HepG2 (cell line): ENCODE measurements at regions not wholly inside any gene's neighbourhood (a gene's known extent, or its start where the extent isn't known, plus 50 kb on each side); places are given as distances from the start of the nearest gene placed in this dataset.

Experiments
- AFF4 ChIP-seq: sonication (generic); formaldehyde crosslinking; IDR thresholded peaks from 2 replicates; pipeline ENCODE4 v1.4.0; 2020; ENCODE audit warnings: missing genetic modification reagents
- E2F5 ChIP-seq: sonication (generic); formaldehyde crosslinking; conservative IDR thresholded peaks from 2 replicates; pipeline ENCODE4 v1.4.0; 2020; ENCODE audit warnings: missing genetic modification reagents
- ETV5 ChIP-seq: IDR thresholded peaks from 2 replicates; pipeline ENCODE4 v1.6.1; 2018; ENCODE audit warnings: missing biosample characterization, missing genetic modification reagents, inconsistent platforms, borderline replicate concordance
- ETV6 ChIP-seq: sonication (generic); formaldehyde crosslinking; conservative IDR thresholded peaks from 2 replicates; pipeline ENCODE4 v1.4.0; 2020; ENCODE audit warnings: missing genetic modification reagents
- FUBP1 ChIP-seq: sonication (generic); formaldehyde crosslinking; IDR thresholded peaks from 2 replicates; pipeline ENCODE4 v1.5.1; 2020; ENCODE audit warnings: missing genetic modification reagents, mild to moderate bottlenecking, borderline replicate concordance
- HCFC1 ChIP-seq: fragments of 150-350 bp; IDR thresholded peaks from 2 replicates; pipeline ENCODE4 v1.6.1; 2014; ENCODE audit warnings: low read depth, low read length
- HES4 ChIP-seq: sonication (generic); formaldehyde crosslinking; IDR thresholded peaks from 2 replicates; pipeline ENCODE4 v1.9.0; 2021; ENCODE audit warnings: mild to moderate bottlenecking, missing genetic modification reagents, borderline replicate concordance
- KDM4B ChIP-seq: sonication (generic); formaldehyde crosslinking; IDR thresholded peaks from 2 replicates; pipeline ENCODE4 v1.4.0; 2020; ENCODE audit warnings: missing genetic modification reagents
- MED13 ChIP-seq: sonication (generic); formaldehyde crosslinking; IDR thresholded peaks from 2 replicates; pipeline ENCODE4 v1.5.0; 2020; ENCODE audit warnings: missing genetic modification reagents
- MXI1 ChIP-seq: IDR thresholded peaks from 3 replicates; pipeline ENCODE4 v1.6.1; 2012; ENCODE audit warnings: low read depth, low read length, inconsistent platforms, borderline replicate concordance
- MZF1 ChIP-seq: sonication (generic); formaldehyde crosslinking; IDR thresholded peaks from 2 replicates; pipeline ENCODE4 v1.8.1; 2023; ENCODE audit warnings: mild to moderate bottlenecking, missing genetic modification reagents, borderline replicate concordance
- NFRKB ChIP-seq: fragments of 450-650 bp; IDR thresholded peaks from 2 replicates; pipeline ENCODE4 v1.6.1; 2017
- PRDM4 ChIP-seq: sonication (generic); formaldehyde crosslinking; IDR thresholded peaks from 2 replicates; pipeline ENCODE4 v1.9.0; 2021; ENCODE audit warnings: missing genetic modification reagents, borderline replicate concordance
- RFX3 ChIP-seq: IDR thresholded peaks from 2 replicates; pipeline ENCODE4 v1.6.1; 2016; ENCODE audit warnings: missing biosample characterization, missing genetic modification reagents
- RNF2 ChIP-seq: fragments of 450-650 bp; conservative IDR thresholded peaks from 2 replicates; pipeline ENCODE4 v1.6.1; 2016; ENCODE audit warnings: low read depth
- TBX2 ChIP-seq: sonication (generic); formaldehyde crosslinking; IDR thresholded peaks from 2 replicates; pipeline ENCODE4 v1.5.0; 2020; ENCODE audit warnings: missing genetic modification reagents, mild to moderate bottlenecking, borderline replicate concordance
- ZNF136 ChIP-seq: sonication (generic); formaldehyde crosslinking; IDR thresholded peaks from 2 replicates; pipeline ENCODE4 v1.8.1; 2022; ENCODE audit warnings: low read depth, mild to moderate bottlenecking, moderate library complexity, missing genetic modification reagents
- ZNF180 ChIP-seq: sonication (generic); formaldehyde crosslinking; IDR thresholded peaks from 2 replicates; pipeline ENCODE4 v1.4.0; 2020; ENCODE audit warnings: low read depth, missing genetic modification reagents, borderline replicate concordance
- ZNF264 ChIP-seq: sonication (generic); formaldehyde crosslinking; IDR thresholded peaks from 2 replicates; pipeline ENCODE4 v1.4.0; 2020; ENCODE audit warnings: missing genetic modification reagents
- ZNF326 ChIP-seq: sonication (generic); formaldehyde crosslinking; IDR thresholded peaks from 2 replicates; pipeline ENCODE4 v1.4.0; 2020; ENCODE audit warnings: missing genetic modification reagents, borderline replicate concordance
- ZNF558 ChIP-seq: sonication (generic); formaldehyde crosslinking; IDR thresholded peaks from 2 replicates; pipeline ENCODE4 v1.9.0; 2022; ENCODE audit warnings: mild to moderate bottlenecking, missing genetic modification reagents, borderline replicate concordance
- ZSCAN29 ChIP-seq: sonication (generic); formaldehyde crosslinking; conservative IDR thresholded peaks from 2 replicates; pipeline ENCODE4 v1.4.0; 2020; ENCODE audit warnings: mild to moderate bottlenecking, missing genetic modification reagents

- TF ChIP-seq E2F5 (CRISPR knock-in tag), result no peak
- peak; percentile 50; the same call in 1 of the 2 replicates for TF ChIP-seq ETV6 (CRISPR knock-in tag)
- TF ChIP-seq HES4, result no peak
- TF ChIP-seq RNF2, result no peak
- TF ChIP-seq MZF1 (CRISPR knock-in tag), result no peak
- TF ChIP-seq ZNF136 (CRISPR knock-in tag), result no peak
- TF ChIP-seq RFX3, result no peak
- TF ChIP-seq TBX2 (CRISPR knock-in tag), result peak; percentile 83; the same call in 1 of the 2 replicates
- peak; percentile 61; the same call in 1 of the 2 replicates for TF ChIP-seq ZSCAN29 (CRISPR knock-in tag)
- no peak for TF ChIP-seq AFF4
- peak; percentile 93 for TF ChIP-seq ETV5 (CRISPR knock-in tag)
- peak; percentile 64; the same call in 1 of the 2 replicates for TF ChIP-seq MED13 (CRISPR knock-in tag)
- peak; percentile 64; the same call in 1 of the 2 replicates for TF ChIP-seq ZNF264 (CRISPR knock-in tag)
- TF ChIP-seq PRDM4 (CRISPR knock-in tag), result no peak
- no peak for TF ChIP-seq FUBP1 (CRISPR knock-in tag)
- no peak for TF ChIP-seq ZNF326 (CRISPR knock-in tag)
- no peak for TF ChIP-seq MXI1
- no peak for TF ChIP-seq NFRKB
- TF ChIP-seq ZNF558, result no peak
- TF ChIP-seq KDM4B (CRISPR knock-in tag), result peak; percentile 87; the same call in 1 of the 2 replicates
- TF ChIP-seq ZNF180, result no peak
- no peak for TF ChIP-seq HCFC1
Measured at GRCh38 chr12:114738460-114739184, 54.6 kb upstream of the TBX3 start (continued).
